ENCODE measurements at regions not wholly inside any gene's neighbourhood (a gene's known extent, or its start where the extent isn't known, plus 50 kb on each side); places are given as distances from the start of the nearest gene placed in this dataset.
A peak's percentile ranks its signal among the peaks of the same experiment; 100 is the strongest.

DNA sequence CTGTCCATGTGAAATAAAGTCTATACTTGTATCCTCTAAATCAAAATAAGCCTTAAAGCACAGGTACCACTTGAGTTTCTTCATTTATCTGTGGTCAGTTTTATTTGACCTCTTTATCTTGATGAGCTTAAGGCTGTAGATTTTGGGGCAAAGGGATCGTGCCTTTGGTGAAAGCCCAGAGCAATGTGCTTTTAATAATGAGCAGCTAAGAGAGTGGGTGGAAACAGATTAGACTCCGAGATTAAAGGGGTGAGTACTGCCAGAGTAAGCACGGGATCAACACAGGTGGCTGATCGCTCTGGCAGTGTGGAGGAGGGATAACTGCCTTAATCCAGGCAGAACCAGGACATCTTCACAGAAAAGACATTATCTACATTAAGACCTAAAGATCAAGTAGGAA is 280.4 kb downstream of the TDRD15 start:
- no peak for DNase-seq

DNA sequence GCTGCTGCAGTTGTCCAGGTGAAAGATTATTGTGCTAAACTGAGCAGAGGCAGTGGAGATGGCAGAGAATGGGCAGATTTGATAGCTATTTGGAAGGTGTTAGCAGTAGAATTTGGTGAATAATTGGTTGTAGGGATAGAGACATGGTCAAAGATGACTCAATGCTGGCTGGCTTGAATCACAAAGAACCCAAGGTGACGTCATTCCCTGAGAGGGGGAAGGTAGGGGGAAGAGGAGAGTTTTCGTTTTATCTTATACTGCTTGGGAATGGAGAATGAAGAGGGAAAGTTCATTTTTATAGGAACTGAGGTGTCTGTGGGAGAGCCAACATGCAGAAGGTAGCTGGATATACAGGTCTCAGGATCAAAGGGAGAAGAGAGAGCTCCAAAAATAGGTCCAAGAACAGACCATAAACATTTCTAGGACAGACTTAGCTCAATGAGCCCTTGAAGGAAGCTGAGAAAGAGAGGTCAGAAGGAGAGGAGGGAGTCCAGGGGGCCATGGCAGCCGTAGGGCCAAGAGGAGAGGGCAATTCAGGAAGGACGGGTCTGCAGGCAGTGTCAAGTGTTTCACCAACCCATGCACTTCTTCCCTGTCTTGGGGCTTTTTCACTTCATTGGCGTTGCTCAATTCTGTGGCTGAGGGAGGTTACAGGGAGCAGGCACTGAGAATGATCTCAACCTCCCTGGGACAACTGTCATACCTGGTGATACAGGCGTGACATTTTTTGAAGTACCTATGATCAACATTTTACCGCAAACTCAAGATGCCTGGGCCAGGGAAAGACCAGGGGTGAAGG is 281.3 kb downstream of the TDRD15 start:
- DNase-seq = peak; percentile 36

DNA sequence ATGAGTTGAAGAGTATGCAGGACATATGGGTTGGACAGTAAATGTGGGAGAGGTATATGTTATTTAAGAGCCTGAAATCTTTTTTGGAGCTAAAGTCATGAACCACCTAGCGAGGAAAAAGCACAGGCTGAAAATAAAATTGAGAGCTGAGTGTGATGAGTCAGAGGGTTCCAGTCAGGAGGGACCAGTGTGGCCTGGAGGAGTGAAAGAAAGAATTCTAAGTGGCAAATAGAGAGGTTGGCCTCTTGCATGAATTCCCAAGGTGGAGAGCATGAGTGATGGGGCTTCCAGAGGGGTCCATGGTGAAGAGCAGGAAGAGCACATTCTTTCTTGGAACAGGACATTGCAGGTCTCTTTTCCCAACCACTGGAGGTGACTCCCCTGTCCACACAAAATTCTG is 282.6 kb downstream of the TDRD15 start:
- no peak for DNase-seq

DNA sequence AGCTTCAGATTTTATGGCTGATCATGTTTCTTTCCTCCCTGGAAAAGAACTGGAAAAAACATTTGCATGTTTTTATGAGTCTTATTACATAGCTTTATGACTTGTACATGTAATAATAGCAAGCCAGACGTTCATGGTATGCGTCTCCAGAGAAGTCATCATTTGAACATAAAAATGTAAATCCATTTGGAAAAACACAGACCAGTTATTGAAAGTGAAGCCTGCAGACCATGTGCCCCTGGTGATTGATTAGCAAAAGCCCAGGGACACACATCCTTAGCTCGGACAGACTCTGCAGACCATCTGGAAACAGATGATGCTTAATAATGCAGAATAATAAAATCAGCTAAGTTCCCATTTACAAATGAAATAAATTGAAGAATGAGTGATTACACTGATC is 283.1 kb downstream of the TDRD15 start:
- DNase-seq = no peak

DNA sequence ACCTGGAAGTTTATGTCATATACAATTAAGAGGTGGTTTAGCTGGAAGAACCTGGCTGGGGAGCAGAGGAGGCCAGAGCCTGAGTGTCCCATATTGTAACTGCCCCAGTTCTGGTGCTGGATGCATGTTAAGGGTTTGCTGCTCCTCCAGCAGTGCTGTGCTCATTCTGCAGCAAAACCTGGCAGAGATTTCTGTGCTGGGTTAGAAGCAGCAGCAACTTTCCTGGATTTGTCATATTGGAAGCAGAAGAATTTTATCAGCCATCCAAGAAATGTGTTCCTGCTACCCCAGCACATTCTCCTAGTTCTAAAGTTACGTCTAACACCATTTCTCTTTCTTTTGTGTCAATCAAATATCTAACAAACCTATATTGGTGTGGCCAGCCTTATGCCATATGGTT is 284.1 kb downstream of the TDRD15 start:
- no peak for DNase-seq

DNA sequence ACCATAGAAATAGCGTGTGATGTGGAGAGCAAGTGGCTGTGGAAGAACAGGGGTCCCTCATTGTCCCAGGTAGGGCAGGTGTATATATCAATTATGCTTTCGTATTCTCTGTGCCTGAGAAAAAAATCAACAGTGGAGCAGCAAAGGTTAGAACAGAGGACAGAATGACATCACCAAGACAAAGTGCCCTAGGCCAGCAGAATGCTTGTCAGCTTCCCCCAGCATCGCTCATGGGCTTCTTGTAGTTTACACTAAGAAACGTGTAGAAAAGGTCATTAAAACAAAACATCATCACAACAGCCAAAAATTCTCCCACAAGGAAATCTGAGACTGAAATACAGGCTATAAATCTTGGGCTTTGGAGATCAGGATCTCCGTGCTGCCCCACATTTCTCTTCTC is 288.0 kb downstream of the TDRD15 start:
- DNase-seq = no peak

DNA sequence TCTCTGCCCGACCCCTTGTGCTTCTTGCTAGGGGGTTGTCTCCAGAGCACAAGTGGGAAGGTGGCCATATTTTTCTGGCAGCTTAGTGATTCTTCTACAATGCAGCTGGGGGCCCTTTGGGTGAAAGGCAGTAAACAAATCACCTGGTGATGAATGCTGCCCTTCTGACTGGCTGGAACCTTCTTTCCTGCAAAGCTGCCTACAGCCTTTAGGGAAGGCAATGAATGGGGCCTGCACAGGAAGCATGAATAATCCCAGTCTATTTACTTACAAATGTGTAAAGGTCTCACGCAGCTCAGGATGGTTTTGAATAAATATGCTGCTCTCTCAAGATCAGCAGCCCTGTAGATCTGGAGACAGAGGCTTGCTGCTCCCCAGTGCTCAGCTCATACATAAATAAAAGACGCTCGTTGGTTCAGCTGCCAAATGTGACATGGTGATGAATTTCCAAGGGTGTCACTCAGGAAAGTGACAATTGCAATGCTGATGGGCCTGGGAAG is 289.2 kb downstream of the TDRD15 start:
- DNase-seq = no peak

DNA sequence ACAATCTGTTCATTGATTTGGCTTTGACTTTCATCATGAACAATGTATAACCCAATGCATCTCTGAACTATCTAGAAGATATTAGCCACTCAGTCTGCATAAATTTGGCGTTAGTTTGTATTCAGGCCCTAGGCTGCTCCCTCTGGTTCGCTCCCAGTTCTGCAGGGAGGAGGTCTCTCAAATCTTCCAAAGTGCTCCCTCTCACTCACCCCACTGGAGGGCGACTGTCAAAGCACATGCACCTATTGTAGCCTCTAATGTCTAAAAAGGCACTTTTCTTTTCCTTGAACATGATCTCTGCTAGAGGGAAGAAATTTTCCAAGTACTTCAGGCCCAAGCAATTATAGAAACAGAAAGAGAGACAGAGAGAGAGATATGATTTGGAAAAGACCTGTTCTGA is 291.5 kb downstream of the TDRD15 start:
- no peak for DNase-seq

DNA sequence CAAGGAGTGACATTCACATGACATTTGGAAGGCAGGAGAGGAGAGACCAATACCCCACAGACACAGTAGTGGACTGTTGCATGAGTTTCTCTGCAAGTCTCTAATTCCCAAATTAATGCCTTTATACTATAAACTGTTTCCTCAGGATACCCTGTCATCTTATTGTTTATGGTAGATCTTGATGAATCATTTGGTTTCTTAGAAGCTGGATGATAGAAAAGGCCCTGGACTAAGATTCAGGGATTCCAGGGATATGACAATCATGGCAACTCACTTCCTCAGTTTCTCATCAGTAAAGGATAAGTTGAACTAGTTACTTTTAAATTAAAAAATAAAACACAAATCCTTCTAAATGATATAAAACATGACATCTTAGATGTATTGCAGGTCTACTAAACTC is 292.5 kb downstream of the TDRD15 start:
- no peak for DNase-seq

DNA sequence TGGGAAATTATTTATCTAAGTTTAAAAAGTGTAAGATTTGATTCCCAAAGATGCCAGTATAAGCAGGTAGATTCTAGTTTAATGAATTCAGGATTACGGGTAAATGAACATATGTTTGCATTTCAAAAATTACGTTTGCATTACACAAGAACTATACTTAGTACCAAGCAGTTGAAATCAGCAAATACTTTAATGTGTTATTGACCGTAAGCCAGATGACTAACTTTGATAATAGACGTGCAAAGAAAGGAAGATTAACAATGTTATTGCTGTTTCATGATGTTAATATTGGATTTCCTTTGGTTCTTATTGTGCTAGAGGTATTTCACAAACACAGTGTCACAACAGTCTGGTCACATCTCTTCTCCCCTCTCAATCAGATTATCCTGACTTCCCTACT is 294.7 kb downstream of the TDRD15 start:
- DNase-seq = no peak

DNA sequence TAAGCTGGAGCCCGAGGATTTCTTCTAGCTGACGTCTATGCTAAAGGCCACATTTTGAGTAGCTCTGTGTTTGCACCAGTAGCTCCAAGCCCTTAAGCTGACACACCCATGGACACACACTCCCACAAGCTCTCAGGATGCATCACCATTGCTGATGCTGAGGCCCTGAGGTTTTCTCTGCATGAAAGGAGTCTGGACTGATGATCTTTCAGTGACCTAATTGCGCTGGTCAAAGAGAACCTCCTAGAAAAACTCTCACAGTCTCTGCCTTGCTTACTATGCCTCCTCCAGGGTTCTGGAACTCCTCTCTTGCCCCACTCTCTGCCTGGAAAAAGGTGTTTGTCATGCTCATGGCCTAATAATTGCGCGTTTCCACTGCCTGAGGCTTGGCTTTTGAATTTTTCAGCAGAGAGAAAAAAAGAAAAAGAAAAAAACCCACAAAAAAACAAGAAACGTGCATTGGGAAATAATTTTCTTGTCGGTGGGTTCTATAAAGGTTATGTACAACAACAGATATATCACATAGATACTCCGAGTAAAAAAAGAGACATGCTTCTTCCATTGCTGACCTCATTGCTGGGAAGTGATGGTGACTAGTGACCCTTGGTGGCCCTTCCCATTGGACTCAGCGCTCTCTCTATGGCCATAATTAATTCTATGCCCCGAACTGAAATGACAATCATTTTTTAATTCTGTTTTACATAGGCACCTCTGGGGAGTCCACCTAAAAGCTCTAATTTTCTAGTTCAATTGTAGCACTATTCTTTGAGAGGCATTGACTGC is 297.0 kb downstream of the TDRD15 start:
- DNase-seq = no peak

DNA sequence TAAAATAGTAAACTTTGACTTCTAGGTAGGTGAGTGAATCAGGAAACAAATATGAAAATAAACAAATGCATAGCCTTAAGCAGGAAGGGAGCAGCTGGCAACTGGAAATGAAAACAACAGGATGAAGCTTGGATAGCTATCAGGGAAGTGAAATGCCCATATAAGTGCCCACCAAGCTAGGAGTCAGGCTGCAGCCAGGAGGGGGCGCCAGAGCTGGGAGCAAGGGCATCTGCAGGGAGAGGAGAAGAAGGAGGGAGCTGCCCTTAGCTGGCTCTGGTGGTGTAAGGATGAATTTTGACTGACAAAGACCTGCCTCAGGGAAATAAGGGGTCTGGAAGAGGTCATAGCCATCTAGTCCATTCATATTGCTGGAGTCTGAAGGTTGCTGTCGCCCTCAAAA is 298.3 kb downstream of the TDRD15 start:
- DNase-seq = no peak

DNA sequence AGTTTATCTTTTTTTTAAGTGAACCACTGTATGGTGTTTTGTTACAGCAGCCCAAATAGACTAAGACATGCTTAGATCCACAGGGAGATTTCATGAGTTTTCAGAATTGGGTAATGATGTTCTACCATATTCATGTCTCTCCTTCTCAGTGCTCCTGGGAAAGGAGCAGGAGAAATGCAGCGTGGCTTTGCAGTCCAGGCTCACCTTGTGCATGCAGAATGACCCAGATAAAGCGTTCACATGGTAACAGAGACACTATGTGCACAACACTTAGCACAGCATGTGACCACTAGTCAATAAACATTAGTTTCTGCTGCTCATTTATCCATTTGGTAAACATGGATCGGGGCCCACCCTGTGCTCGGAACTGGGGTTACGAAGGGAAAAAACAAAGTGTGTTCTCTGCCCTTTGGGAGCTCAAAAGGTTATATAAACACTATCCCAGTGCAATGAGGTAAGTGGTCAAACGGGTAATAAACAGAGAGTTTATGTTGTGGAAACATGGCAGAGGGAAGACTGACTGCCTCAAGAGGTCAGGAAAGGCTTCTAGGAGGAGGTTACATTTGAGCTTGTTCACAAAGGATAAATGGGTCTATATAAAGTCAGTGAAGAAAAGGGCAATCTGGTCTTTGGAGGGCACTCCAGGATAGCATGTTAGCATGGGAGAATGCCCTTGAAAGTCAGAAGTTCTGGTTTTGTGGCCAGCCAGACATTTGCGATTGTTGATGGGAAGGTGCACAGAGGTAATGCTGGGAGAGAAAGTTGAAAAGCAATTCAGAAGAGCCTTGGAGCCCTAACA is 299.2 kb downstream of the TDRD15 start:
- DNase-seq = no peak

DNA sequence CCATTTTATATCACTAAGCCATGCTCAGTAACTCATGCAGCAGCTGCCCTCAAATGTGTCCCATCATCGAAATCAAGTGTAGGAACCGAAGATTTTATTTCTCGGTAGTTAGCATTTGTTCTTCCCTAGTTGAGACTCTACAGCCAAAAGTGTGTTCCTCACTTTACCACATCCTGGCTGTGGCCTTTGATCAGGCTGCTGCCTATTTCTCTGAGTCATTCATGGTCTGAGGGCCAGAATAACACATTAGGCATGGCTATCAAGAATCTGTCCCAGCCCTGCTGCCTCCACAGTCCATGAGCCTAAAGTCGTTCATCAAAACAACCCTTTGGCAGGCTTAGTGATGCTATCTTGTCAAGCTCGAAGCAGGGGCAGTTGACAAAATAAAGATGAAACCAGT is 300.1 kb downstream of the TDRD15 start:
- DNase-seq = no peak

DNA sequence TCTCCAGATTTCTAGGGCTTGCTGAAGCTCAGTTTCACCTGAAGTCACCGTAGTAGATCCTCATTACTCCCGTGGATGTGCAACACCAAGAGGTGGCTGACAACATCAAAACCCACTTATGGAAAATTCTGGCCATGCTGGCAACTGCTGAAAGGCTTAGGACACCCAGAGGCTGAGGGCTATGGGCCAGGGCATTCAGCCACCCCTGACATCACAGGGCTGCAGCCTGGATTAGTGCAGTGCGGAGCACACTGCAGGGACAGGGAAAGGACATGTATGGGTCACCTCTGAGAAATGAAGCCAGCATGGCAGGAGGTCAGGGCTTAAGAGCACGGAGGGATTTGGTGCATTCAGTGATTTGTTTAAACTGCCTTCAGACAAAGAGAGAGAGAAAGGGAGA is 300.6 kb downstream of the TDRD15 start:
- DNase-seq = no peak

DNA sequence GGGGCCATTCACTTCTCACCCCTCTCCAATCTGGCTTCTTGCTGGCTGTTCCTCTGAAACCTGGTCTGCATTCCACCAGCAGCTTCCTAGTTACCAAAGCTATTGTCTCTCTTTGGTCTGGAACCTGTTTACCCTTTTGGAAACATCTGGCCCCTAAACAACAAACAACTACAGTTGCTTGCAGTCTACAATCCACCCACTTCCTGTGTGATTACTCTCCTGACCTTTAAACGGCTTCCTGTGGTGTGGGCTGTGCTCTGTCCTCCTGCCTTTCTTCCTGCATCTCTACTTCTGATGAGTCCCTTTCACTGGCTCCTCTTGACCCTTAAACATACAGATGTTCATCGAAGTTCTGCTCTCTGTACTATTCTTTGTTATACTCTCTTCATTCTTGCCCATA is 303.8 kb downstream of the TDRD15 start:
- no peak for DNase-seq

DNA sequence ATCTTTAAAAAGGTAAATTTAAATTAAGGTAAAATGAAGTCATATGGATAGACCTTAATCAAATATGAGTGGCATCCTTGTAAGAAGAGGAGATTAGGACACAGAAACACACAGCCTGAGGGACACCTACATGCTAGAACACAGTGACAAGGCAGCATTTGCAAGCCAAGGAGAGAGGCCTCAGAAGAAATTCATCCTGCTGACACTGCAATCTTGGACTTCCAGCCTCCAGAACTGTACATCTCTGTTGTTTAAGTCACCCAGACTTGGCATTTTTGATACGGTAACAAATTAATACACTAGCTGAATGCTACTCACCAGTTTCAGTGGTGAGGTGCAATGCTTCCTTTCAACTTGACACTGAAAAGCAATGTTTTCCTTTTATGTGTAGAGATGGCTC is 305.0 kb downstream of the TDRD15 start:
- DNase-seq = no peak

DNA sequence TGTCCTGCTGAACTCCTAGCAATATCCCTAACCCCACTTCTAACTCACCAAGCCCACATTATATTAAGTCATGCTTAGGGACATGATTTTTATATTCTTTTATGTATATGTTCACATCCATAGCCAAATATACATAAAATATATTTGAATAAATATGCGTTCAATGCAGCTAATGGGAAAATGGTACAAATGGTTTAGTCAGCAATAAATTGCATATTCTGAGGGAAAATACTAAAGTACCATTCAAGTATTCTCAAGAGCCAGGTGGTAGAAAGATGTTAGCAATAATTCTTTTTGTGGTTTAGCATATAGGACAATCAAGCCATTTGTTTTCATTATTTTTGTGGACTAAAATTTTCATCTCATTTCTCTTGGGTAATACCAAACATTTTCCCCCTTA is 306.0 kb downstream of the TDRD15 start:
- no peak for DNase-seq

DNA sequence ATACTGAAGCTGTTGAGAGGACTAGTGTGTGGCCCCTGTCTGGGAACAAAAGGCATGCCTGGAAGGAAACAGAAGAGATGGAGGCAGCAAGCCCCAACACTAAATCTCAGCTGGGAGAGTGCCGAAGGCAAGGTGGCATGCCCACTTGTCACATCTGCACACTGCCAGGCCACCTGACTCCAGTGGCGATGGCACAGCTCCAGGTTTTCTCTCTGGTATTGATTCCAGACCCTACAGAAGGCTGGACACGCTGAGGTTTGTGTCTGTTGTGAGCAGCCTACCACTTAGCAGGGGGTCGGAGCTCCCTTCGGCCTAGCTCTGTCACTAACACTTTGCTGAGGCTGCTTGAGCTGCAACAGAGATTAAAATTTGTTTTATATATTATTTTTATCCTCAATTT is 307.3 kb downstream of the TDRD15 start:
- DNase-seq = no peak

DNA sequence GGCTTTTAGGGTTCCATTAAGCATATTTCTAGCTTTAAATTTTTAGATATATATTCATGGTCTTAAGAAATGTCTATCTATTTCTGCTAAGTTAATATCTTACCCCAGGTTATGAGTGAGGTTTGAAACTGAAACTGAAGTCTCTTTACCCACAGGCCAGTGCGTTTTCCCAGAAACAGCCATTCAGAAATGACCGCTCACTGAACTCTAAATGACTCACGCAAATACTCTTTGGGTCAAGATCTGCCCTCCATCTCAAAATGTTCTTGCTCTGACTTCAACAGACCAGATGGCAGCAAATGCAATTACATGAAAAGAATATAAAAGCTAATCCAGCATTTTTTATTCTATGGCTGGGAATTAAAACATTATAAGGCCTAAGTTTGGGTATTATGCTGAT is 315.2 kb downstream of the TDRD15 start:
- no peak for DNase-seq

DNA sequence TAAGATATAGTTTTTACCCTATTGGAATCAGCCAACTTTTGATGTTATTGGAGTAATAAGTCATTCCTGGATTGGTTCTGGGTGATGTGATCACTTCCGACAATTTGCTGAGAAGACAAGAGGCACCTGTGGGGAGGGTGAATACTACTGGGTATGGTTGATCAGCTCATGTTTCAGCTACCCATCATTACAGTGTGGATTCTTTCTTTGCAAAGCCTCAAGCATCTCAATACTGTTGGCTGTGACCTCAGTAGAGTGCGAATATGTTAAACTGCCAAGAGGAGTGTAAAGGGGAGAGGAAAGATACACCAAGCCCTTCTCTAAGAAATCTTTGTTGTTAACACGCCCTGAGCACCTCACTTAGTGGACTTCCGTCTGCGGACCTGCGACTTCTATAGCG is 317.7 kb downstream of the TDRD15 start:
- no peak for DNase-seq

DNA sequence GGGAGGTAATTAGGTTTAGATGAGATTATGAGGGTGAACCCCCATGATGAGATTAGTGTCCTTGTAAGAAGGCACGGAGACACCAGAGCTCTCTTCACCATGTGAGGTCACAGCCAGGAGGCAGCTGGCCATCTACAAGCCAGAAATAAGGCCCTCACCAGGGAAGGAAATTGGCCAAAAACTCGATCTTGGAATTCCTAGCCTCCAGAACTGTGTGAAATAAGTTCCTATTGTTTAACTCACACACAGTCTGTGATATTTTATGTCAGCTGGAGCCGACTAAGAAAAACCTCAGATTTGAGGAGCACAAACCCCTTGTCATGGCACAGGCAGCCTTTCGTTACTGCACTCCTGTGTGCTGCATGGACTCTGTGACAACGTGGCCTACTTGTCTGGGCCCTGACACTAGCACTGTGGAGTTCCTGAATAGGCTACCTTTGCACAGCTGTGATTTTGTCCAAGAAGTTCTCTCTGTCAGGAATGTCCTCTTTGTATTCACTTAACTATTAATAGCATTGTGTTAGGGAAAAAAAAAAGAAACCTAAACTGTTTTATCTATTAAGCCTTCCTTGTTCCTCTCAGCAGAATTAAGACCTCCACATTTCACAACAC is 319.8 kb downstream of the TDRD15 start:
- no peak for DNase-seq

DNA sequence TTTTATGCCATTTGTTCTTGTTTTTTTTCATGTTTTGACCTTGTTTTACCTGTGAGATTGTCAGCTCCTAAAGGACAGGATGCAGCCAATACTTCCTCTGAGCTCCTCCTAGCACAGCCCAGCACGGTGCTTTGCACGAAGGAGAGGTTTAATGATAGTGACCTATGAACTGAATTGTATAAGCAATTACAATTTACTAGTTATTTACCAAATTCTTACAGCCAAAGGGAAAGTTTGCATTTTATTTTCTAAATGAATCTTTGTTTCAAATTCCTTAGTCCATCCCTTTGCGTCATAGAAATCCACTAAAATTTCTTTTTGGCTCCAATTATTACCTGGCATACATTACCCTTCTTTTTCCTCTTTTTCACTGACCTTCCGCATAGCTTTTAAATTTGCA is 326.1 kb downstream of the TDRD15 start:
- no peak for DNase-seq
